Keratinocyte (primary cell): ENCODE measurements at regions not wholly inside any gene's neighbourhood (a gene's known extent, or its start where the extent isn't known, plus 50 kb on each side); places are given as distances from the start of the nearest gene placed in this dataset.

Source experiments
- DNase-seq: peaks from one replicate; pipeline ENCODE4 v3.0.0-alpha.2; 2011; ENCODE audit warnings: low read depth, missing footprints, low spot score
- FAIRE-seq: peaks from 2 replicates; lab custom pipeline; 2011; peaks lifted over from hg19 to GRCh38; lab: Jason Lieb, UNC
- H2AFZ ChIP-seq: 2 replicates; pipeline ENCODE4 v1.6.0; 2012; ENCODE audit warnings: low read length, control low read depth, inconsistent platforms; ENCODE audit not compliant: control insufficient read depth
- H3K27ac ChIP-seq: 2 replicates; pipeline ENCODE4 v1.5.1; 2011; ENCODE audit warnings: low read length; ENCODE audit not compliant: control insufficient read depth, insufficient read depth
- H3K27me3 ChIP-seq: 3 replicates; pipeline ENCODE4 v1.6.0; 2011; ENCODE audit warnings: low read length; ENCODE audit not compliant: control insufficient read depth, insufficient read depth; ENCODE audit errors: extremely low read depth
- H3K36me3 ChIP-seq, 2 experiments: 2 replicates in 1 of 2; 3 replicates in 1 of 2; pipeline ENCODE4 v1.5.1; 2011; ENCODE audit warnings: low read length in 2 of 2, mild to moderate bottlenecking in 1 of 2; ENCODE audit not compliant: control insufficient read depth in 2 of 2, insufficient read depth in 2 of 2; ENCODE audit errors: extremely low read depth in 1 of 2
- H3K4me1 ChIP-seq: 3 replicates; pipeline ENCODE4 v1.5.1; 2011; ENCODE audit warnings: low read length; ENCODE audit not compliant: control insufficient read depth, insufficient read depth; ENCODE audit errors: extremely low read depth
- H3K4me2 ChIP-seq: 3 replicates; pipeline ENCODE4 v1.6.0; 2011; ENCODE audit warnings: low read depth, low read length; ENCODE audit not compliant: control insufficient read depth, insufficient read depth; ENCODE audit errors: extremely low read depth
- H3K4me3 ChIP-seq, 3 experiments: fragments of 200-600 bp in 1 of 3; sonication (generic) in 1 of 3; 2 replicates in 2 of 3; 3 replicates in 1 of 3; pipeline ENCODE4 v1.5.1; 2011 to 2016; ENCODE audit warnings: low read length in 3 of 3, mild to moderate bottlenecking in 3 of 3, control low read depth in 2 of 3, inconsistent platforms in 1 of 3, low read depth in 1 of 3, mixed read lengths in 1 of 3, mixed run types in 1 of 3, moderate library complexity in 1 of 3; ENCODE audit not compliant: control insufficient read depth in 2 of 3, insufficient read depth in 2 of 3; ENCODE audit errors: extremely low read depth in 1 of 3
- H3K79me2 ChIP-seq: 2 replicates; pipeline ENCODE4 v1.6.0; 2012; ENCODE audit warnings: low read length; ENCODE audit not compliant: control insufficient read depth, insufficient read depth
- H3K9ac ChIP-seq: 3 replicates; pipeline ENCODE4 v1.6.0; 2011; ENCODE audit warnings: low read length; ENCODE audit not compliant: control insufficient read depth, insufficient read depth; ENCODE audit errors: extremely low read depth
- H3K9me1 ChIP-seq: 3 replicates; pipeline ENCODE4 v1.6.0; 2011; ENCODE audit warnings: low read length; ENCODE audit not compliant: control insufficient read depth, insufficient read depth; ENCODE audit errors: extremely low read depth
- H3K9me3 ChIP-seq: 2 replicates; pipeline ENCODE4 v1.5.1; 2012; ENCODE audit warnings: low read depth, low read length; ENCODE audit not compliant: control insufficient read depth
- H4K20me1 ChIP-seq: 3 replicates; pipeline ENCODE4 v1.6.0; 2011; ENCODE audit warnings: low read length; ENCODE audit not compliant: control insufficient read depth, insufficient read depth; ENCODE audit errors: extremely low read depth
- CTCF ChIP-seq, 3 experiments: IDR thresholded peaks in 1 of 3; conservative IDR thresholded peaks in 1 of 3; optimal IDR thresholded peaks in 1 of 3; 2 replicates in 2 of 3; 3 replicates in 1 of 3; pipeline versions ENCODE3 to v1.5.1; 2011; ENCODE audit warnings: low read length in 3 of 3, mild to moderate bottlenecking in 3 of 3, moderate library complexity in 2 of 3, control low read depth in 1 of 3, inconsistent platforms in 1 of 3; ENCODE audit not compliant: insufficient read depth in 2 of 3; ENCODE audit errors: extremely low read depth in 1 of 3
- EZH2 ChIP-seq: IDR thresholded peaks from one replicate; pipeline ENCODE4 v1.6.1; 2012; ENCODE audit warnings: inconsistent platforms, mild to moderate bottlenecking, low read length, moderate library complexity
- dilution Hi-C: fragments of 300-500 bp; cut with MboI; formaldehyde crosslinking; loops from one replicate; pipeline ENCODE4 v1.7.0; 2020; ENCODE audit warnings: low sequenced_read_pairs; ENCODE audit not compliant: extremely low pct_ligation_motif_present

DNA sequence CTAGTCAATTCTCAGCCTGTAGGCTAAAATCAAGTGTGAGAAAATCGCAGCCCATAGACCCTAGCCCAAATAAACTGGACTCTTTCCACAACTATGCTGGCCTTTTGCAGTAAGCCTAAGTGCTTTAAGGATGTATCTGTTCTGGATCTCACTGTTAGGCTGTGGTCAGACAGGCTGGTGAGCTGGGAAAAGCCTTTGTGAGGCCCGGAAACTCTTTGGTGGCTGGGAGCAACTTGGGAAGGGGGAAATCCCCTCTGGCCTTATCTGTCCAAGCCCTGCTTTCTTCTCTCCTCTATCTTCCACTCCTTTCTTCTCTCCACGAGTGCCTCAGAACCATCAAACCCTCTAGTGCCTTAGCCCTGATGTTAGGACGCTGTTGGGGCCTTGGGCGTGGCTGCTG is 135.4 kb downstream of the LACC1 start:
- TF ChIP-seq EZH2 (no peak), CTCF (optimal IDR thresholded peaks at IDR 0.05 in 1 of 3, IDR thresholded peaks at IDR 0.05 in 1 of 3, conservative IDR thresholded peaks at IDR 0.05 in 1 of 3; ENCODE audit: extremely low read depth in 1 of 3, insufficient read depth in 2 of 3, low read length in 3 of 3) (no peak)
- dilution Hi-C loops, result no loop called here
- H3K9me1 ChIP-seq, result no peaks in the 10 kb centered on the region
- no peaks in the 10 kb centered on the region for H3K9me3 ChIP-seq
- H3K36me3 ChIP-seq, result no peaks in the 10 kb centered on the region
- FAIRE-seq (no peak), DNase-seq (no peak)
- no peaks in the 10 kb centered on the region for H3K4me1 ChIP-seq
- no peak overlapping the region for H3K4me2 ChIP-seq
- no peaks in the 10 kb centered on the region for H4K20me1 ChIP-seq
- H3K9ac ChIP-seq, result no peak overlapping the region
- no peak overlapping the region for H2AFZ ChIP-seq
- H3K4me3 ChIP-seq, result no peak overlapping the region
- no peaks in the 10 kb centered on the region for H3K27me3 ChIP-seq
- no peaks in the 10 kb centered on the region for H3K79me2 ChIP-seq
- no peak overlapping the region for H3K27ac ChIP-seq

DNA sequence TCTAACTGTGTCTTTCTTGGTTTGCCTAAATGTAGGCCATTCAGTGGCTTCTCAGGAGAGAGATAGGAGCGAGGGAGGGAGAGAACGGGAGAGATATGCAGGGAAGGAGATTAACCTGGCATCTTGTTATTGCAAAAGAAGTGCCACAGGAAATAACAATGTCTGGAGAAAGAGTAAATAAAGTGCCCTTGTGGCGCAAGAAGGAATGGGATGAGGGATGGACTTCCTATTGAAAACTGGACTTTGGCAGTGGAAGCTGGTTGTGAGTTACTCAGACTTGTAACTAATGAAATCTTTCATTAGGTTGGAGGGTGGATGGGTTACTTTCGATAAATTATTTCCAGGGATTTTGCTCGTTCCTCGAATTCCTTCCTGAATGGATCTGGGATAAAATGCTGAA is 136.1 kb downstream of the LACC1 start:
- dilution Hi-C loops, result no loop called here
- Histone ChIP-seq H3K36me3 (no peaks in the 10 kb centered on the region), H3K9me1 (no peaks in the 10 kb centered on the region), H4K20me1 (no peaks in the 10 kb centered on the region), H3K4me1 (no peaks in the 10 kb centered on the region), H3K4me3 (no peak overlapping the region), H3K27ac (no peak overlapping the region), H2AFZ (no peak overlapping the region), H3K27me3 (no peaks in the 10 kb centered on the region), H3K79me2 (no peaks in the 10 kb centered on the region), H3K4me2 (no peak overlapping the region), H3K9ac (no peak overlapping the region), H3K9me3 (no peaks in the 10 kb centered on the region)
- FAIRE-seq, result no peak
- no peak for DNase-seq
- no peak for TF ChIP-seq CTCF (optimal IDR thresholded peaks at IDR 0.05 in 1 of 3, IDR thresholded peaks at IDR 0.05 in 1 of 3, conservative IDR thresholded peaks at IDR 0.05 in 1 of 3; ENCODE audit: extremely low read depth in 1 of 3, insufficient read depth in 2 of 3, low read length in 3 of 3)
